ENCODE measurements at regions not wholly inside any gene's neighbourhood (a gene's known extent, or its start where the extent isn't known, plus 50 kb on each side); places are given as distances from the start of the nearest gene placed in this dataset.

- TF ChIP-seq USF2 (IDR thresholded peaks at IDR 0.05; ENCODE audit: low read depth, low read length) (no peak), CTCF (conservative IDR thresholded peaks at IDR 0.05; ENCODE audit: low read depth, low read length) (no peak), BHLHE40 (IDR thresholded peaks at IDR 0.05; ENCODE audit: low read depth, low read length) (no peak), POLR2A (IDR thresholded peaks at IDR 0.05; ENCODE audit: low read depth, low read length) (no peak), CEBPB (IDR thresholded peaks at IDR 0.05; ENCODE audit: low read depth, low read length) (no peak)
Measured at GRCh38 chr6:8905757-8906156, 470.4 kb upstream of the SLC35B3 start.
